ENCODE measurements at regions not wholly inside any gene's neighbourhood (a gene's known extent, or its start where the extent isn't known, plus 50 kb on each side); places are given as distances from the start of the nearest gene placed in this dataset.
"Not testable (repeated sequence)": the region's sequence is repeated elsewhere in the genome, so short reads cannot be mapped to it uniquely, and the experiment has no call there.

- not testable (repeated sequence) for H3K4me3 ChIP-seq (ENCODE audit: low read depth, low read length); DNase-seq (ENCODE audit: low read depth)
These were observed 158.6 kb downstream of the SPIN4 start for GRCh38 chrX:63192366-63193041.

- no peak for DNase-seq (ENCODE audit: low read depth)
- no peak overlapping the region for H3K4me3 ChIP-seq (ENCODE audit: low read depth, low read length)
These were observed 165.0 kb downstream of the SPIN4 start for GRCh38 chrX:63186137-63186536.

GRCh38 chrX:63179852-63180251 is 171.3 kb downstream of the SPIN4 start:
- H3K4me3 ChIP-seq (ENCODE audit: low read depth, low read length); DNase-seq (ENCODE audit: low read depth): not testable (repeated sequence)

More at GRCh38 chrX:63186137-63186536, 165.0 kb downstream of the SPIN4 start:
- TF ChIP-seq CTCF (IDR thresholded peaks at IDR 0.05; ENCODE audit: insufficient read depth, low read depth, low read length), result no peak

- DNase-seq (ENCODE audit: low read depth); H3K4me3 ChIP-seq (ENCODE audit: low read depth, low read length): not testable (repeated sequence)
These were observed 174.6 kb downstream of the SPIN4 start for GRCh38 chrX:63176578-63176977.

- H3K4me3 ChIP-seq (ENCODE audit: low read depth, low read length); DNase-seq (ENCODE audit: low read depth): not testable (repeated sequence)
These were observed 177.1 kb downstream of the SPIN4 start for GRCh38 chrX:63173841-63174718.

- not testable (repeated sequence) for DNase-seq (ENCODE audit: low read depth); H3K4me3 ChIP-seq (ENCODE audit: low read depth, low read length)
These were observed 181.7 kb downstream of the SPIN4 start for GRCh38 chrX:63169416-63169815.

GRCh38 chrX:63168949-63169348 is 182.2 kb downstream of the SPIN4 start:
- not testable (repeated sequence) for DNase-seq (ENCODE audit: low read depth); H3K4me3 ChIP-seq (ENCODE audit: low read depth, low read length)

GRCh38 chrX:63167002-63167401 is 184.1 kb downstream of the SPIN4 start:
- DNase-seq (ENCODE audit: low read depth); H3K4me3 ChIP-seq (ENCODE audit: low read depth, low read length): not testable (repeated sequence)

GRCh38 chrX:63160994-63161393 is 190.1 kb downstream of the SPIN4 start:
- not testable (repeated sequence) for H3K4me3 ChIP-seq (ENCODE audit: low read depth, low read length); DNase-seq (ENCODE audit: low read depth)

GRCh38 chrX:63160340-63160739 is 190.8 kb downstream of the SPIN4 start:
- not testable (repeated sequence) for DNase-seq (ENCODE audit: low read depth); H3K4me3 ChIP-seq (ENCODE audit: low read depth, low read length)

GRCh38 chrX:63145526-63145925 is 205.6 kb downstream of the SPIN4 start:
- not testable (repeated sequence) for DNase-seq (ENCODE audit: low read depth); H3K4me3 ChIP-seq (ENCODE audit: low read depth, low read length)

- H3K4me3 ChIP-seq (ENCODE audit: low read depth, low read length); DNase-seq (ENCODE audit: low read depth): not testable (repeated sequence)
These were observed 208.5 kb downstream of the SPIN4 start for GRCh38 chrX:63142588-63142987.

GRCh38 chrX:63135859-63136258 is 215.3 kb downstream of the SPIN4 start:
- not testable (repeated sequence) for DNase-seq (ENCODE audit: low read depth); H3K4me3 ChIP-seq (ENCODE audit: low read depth, low read length)

Data from fibroblast of villous mesenchyme (primary cell).